ENCODE measurements at regions not wholly inside any gene's neighbourhood (a gene's known extent, or its start where the extent isn't known, plus 50 kb on each side); places are given as distances from the start of the nearest gene placed in this dataset.

DNA sequence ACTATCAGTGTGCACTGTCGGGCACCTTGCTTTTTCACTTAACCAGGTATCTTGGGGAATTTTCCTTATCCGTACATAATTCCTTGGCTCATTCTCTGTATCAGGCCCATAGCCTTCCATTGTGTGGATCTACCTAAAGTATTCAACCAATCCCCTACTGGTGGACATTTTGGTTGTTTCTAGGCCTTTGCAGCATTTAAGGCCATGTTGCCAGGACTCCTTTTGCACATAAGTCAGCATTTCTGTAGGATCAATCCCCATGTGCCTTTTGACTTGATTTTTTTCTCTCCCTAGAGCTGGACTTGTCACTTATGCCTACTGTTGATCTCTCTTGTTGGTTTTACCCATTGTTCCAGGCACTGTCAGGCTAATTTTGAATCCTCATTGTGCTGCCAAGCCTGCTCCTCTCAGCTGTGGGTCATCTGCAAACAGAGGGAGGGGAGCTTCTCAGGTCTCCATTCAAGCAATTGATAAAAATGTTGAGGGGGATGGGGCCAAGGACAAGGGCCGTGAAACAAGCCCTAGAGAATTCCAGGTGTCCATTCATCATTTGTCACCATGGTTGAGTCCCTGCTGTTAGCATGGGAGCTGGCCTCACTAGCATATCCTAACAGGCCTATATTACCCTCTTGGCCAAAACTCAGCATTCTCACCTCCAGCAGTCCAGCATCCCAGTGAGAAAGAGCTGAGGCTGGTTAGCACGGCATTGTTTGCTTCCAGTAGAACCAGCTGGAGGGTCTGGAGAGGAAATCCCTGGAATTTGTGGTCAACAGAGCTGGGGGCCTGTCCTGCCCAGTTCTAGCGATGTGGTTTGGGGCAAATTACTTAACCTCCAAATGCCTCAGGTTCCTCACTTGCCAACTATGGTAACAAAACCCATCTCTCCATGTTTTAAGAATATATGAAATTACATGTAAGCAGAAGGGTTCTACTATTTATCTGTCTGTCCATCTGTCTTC is 178.4 kb downstream of the MRPL14 start:
- ATAC-seq, result no peak

DNA sequence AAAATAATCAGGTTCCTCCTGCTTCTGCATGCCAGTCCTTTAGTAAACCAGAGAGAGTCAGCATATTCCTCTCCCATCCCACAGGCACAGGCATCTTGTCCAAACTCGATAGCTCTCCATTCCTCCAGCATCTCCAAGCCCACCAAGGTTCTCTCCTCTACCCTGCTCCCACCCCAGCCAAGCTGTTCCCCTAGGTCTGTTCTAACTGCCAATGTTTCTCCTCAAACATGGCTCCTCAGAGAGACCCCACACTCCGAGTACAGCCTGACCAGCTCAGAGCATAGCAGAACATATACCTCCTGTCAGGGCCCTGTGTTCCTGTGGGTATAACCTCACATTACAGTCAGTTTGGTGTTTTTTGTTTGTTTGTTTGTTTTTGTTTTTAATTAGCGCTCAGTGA is 177.8 kb downstream of the VEGFA start:
- ATAC-seq, result no peak

DNA sequence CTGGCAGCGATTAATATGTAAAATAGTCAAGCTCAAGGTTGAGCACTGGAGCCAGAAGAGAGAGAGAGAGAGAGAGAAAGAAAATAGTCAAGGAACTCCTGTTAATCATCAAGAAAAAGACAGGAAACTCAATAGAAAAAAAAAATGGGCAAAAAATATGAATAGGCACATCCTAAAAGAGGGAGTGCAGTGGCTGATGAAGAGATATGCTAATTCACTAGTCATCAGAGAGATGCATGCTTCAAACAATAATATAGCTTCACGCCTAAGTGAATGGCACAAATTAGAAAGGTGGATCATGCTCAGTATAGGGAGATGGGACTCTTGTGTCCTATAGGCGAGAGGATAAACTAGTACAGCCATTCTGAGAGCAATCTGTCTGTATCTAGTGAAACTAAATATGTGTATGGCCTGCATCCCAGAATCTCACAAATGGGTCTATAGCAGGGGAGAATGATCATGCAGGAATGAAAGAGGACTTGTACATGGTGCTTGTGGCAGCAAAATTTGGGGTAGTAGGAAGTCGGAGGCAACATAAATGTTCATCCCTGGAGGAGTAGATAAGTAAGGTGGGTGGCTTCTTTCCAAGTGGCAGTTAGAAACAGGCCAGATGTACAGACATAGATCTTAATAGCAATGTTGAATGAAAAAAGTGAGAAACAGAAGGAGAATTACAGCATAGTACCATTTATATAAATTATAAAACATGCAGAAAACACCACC is 176.8 kb downstream of the VEGFA start:
- ATAC-seq, result no peak

DNA sequence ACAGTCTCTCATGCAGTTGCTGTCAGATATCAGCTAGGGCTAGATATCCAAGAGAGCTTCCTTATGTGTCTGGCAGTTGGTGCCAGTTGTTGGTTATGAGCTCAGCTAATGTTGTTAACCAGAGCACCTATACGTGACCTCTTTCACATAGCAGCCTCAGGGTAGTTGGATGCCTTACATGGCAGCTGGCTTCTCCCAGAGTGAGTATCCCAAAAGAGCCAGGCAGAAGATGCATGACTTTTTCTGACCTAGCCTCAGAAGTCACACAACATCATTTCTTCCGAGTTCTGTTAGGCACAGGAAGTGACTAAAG is 175.7 kb downstream of the VEGFA start:
- no peak for ATAC-seq

DNA sequence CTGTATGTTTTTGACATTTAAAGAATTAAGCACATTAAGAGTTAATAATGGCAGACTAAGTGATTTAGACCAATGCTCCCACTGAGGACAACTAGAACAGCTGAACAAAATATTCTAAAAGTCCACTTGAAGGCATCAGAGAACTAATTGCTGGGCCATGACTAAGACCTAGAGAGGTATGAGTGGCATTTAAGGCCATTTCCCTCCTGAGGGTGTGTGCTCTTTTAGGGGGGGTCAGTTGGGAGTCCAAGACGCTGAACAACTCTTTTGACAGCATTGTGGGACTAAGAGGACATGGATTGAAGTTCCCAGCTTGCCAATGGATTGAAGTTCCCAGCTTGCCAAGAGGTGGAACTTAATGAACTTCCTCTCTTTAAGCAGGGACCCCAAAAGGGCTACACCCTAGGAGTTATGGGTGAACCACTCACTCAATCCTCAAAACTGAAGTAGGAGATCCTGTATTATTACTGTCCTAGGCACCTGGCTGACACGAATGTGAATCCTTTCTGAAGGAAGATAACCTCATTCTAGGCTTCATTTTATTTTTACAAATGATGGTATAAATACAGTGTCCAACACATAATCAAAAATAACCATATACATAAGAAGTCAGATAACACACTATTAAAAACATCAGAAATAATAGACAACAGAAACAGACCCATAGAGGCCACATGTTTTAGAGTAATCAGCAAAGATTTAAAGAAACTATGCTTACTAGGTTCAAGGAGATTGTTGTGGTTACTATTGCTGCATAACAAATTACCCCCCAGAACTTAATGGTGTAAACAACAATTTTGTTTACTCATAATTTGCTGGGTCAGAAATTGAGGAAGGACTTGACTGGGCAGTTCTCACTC is 175.1 kb downstream of the VEGFA start:
- ATAC-seq, result no peak

DNA sequence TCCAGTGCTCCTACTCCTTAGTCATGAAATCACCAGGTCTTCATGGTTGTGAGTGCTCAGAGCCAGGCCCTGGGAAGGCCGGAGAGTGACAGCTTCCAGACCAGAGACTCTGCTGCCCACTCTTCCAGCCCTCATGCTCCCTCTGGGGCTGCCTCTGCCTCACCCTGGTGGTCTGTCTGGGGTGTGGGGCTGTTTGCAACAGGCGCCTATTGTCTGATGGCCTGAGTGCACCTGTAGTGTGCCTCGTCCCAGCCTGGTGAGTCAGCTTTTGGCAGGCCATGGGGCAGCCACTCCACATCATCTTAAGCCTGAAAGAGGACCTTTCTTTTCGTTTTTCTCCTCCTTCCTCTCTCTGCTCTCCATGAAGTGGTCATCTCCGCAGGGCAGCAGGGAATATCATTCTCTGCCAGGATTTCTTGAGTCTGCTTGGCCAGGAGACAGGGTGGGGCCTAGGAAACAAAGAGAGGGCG is 173.8 kb downstream of the VEGFA start:
- no peak for ATAC-seq

DNA sequence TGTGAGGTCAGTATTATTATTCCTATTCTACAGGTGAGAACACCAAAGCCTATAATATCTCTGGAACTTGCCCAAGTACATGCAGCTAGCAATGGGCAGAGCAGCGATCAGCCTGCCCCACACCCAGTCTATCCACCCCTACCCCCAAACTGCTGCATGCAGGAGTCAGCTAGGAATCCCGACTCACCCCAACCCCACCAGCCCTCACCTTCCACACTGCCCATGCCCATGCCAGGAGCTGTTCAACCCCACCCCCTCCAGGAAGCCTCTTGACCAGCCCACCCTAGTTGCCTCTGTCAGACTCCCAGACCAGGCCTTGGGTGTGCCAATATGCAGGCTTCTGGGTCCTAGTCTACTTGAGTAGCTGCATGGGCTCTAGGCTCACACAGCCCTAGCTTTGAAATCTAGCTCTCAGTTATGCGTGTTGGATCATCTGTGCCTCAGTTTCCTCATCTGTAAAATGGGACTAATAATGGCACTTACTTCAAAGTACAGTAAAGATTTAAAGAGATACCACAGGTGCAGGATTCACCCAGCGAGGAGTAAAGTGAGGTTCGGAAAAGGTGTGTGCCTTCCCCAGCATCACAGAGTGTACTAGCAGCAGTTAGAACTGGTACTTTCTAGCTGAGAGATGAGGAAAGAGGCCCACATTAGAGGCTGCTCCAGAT is 173.2 kb downstream of the VEGFA start:
- ATAC-seq, result peak; percentile 7

DNA sequence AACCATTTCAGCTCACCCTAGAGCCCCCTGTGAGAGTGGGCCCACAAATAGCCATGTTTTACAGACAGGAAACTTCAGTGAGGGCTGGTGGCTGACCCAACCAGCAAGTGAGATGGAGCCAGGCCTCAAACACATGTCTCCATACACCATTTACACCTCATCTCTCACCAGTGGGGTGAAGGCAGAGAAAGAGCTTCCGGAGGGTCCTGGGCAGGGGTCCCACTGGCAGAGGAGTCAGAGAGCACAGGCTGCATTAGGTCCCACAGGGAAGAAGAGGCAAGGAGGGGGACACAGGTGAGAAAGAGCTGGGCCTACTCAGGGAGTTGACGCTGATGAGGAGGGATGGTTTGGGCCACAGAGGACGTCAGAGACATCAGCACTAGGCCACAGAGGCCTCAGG is 172.6 kb downstream of the VEGFA start:
- ATAC-seq, result no peak

DNA sequence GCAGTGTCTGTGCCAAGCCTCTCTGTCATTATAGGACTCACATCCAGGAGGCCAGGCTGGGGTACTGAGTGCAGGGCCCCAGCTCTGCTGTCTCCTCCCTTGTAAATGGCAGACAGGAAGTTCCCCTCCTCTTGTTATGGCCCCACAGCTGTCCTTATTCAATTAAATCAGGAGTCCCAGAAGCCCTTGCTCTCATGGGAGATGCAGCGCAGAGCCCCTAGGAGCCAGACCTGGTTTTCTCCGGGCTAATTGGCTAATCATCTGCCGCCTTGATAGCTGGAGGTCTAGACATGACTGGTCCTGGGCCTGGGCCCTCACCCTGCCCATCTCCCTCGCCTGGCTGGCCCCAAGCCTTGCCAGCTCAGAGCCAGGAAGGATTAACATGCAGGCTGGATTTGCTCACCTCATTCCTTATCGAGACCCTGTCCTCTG is 172.0 kb downstream of the VEGFA start:
- ATAC-seq, result no peak

DNA sequence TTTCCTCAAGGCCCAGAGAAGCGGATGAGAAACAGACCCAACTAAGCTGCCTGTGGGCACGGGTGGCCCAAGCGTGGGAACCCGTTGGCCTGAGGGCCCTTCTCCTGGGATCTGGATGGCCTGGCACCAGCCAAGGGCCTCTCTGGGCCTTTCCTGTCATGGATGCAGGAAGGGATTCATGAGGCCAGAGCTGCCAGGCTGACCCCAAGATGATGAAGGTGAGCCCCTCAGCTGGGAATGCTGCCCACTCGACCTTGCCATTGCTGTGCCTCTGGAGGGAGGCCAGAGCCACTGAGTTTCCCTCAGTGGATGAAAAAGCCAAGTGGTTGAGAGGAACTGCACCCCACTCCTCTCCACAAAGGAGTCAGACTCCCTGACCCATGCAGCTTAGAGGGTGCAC is 171.2 kb downstream of the VEGFA start:
- ATAC-seq, result no peak

DNA sequence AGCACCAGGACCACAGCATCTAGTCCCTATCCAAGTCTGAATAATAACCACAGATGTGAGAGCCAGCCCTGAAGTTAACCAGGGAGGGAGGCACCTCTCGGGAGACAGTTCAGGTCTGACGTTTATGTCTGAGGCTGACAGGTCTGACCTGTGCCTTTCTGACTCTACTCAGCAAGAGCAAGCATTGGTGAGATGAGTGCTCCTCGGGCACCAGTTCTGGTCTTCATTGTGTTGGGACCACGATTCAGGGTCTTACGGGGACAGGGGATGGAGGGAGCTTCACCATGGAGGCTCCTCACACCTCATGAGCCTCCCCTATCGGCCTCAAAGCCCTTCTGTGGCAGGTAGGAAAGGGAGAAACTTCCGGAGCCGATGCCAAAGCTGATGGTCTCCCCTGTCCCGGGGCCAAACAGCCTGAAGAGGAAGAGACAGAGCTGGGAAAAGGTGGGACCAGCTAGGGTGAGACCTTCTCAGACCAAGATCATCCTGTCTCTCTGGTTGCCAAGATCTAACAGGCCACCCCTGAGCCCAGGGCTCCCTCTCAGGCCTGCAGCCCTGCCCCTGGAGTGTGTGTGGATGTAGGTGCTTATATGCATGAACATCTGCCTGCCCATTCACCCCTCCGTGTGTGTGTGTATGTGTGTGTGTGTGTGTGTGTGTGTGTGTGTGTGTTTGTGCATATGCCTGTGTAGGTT is 170.5 kb downstream of the VEGFA start:
- no peak for ATAC-seq

DNA sequence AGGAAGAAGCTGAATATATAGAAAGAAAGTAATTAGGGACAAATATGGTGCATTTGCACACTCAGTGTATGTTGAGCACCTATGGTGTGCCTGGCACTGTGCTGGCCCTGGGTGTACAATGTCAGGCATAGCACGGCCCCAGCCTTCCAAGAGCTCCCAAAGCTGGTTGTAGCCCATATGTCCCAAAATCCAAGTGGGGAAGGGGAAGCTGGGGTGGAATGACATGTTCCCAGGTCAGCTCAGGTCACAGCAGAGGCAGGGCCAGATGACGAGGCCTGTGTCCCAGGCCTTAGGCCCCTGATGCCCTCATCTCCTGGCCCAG is 170.0 kb downstream of the VEGFA start:
- ATAC-seq, result no peak

DNA sequence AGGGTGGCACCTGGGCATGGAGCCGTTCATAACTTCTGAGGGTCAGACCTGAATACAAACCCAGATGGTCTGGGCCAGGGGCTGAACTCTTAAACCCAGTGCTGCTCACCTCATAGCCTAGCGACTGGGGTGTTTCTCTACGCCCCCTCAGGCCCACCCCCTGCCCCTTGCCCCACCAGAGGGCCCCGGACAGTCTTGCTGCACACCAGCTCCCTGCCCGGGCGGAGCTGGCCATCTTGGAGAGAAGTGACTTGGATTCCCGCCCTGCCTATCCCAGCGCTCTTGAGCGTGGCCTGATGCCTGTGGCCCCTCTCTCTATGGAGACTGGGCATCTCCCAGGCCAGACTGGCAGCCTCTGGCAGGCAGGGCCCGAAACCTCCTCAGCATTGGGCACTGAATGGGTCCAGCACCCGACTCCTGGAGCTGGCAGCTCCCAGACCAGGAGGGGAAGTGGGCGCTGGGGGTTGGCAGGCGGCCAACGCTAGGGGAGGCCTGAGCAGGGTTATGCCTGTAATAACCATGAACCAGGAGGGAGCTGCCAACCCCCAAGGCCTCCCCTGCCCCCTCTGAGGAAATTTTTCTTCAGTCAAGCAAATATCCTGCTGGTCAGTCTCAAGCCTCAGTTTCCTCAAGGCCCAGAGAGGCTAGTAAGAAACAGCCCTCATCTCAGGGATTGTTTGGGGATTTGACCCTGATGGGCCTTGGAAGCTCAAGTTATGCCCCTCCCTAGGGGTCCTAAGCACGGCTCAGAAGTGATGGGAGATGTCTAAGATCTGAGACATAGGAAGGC is 169.5 kb downstream of the VEGFA start:
- ATAC-seq, result no peak

DNA sequence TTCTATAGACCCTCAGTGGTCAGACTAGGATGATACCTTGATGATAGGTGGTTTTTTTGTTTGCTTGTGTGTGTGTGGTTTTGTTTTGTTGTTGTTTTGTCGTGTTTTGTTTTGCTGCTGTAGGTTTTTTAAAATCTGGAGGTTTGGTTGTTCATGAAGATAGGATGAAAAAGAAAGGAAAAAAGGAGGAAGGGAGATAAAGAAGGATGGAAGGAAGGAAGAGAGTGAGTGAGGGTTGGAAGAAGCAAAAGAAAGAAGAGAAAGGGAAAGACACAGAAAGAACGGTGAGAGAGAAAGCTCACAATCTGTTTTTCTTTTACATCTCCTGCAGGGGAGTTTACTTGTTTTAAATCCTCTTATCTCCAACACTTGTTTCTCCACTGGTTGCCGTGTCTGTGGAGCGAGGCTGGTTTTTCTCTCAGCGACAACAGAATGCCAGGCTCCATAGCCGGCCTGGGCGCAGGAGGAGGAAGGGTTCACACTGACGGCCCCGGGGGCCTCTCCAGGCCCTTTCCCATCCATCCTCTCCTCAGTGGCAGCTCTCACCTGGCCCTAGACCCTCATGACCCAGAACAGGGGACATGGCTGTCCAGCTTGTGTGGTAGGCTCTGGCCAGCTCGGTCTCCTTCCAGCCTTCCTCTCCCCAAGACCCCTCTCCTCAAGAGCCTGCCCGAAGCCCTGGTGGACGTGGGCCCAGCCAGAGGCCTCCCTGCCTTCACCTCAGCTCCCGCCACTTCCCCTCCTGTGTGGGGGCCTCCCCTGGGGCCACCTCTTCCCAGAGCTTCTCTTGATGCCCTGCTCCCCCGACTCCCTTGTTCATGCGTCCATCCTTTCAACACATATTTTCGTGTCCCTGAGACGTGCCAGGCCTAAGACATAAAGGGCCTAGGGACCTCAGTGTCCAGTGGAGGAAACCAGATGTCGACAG is 168.4 kb downstream of the VEGFA start:
- no peak for ATAC-seq

DNA sequence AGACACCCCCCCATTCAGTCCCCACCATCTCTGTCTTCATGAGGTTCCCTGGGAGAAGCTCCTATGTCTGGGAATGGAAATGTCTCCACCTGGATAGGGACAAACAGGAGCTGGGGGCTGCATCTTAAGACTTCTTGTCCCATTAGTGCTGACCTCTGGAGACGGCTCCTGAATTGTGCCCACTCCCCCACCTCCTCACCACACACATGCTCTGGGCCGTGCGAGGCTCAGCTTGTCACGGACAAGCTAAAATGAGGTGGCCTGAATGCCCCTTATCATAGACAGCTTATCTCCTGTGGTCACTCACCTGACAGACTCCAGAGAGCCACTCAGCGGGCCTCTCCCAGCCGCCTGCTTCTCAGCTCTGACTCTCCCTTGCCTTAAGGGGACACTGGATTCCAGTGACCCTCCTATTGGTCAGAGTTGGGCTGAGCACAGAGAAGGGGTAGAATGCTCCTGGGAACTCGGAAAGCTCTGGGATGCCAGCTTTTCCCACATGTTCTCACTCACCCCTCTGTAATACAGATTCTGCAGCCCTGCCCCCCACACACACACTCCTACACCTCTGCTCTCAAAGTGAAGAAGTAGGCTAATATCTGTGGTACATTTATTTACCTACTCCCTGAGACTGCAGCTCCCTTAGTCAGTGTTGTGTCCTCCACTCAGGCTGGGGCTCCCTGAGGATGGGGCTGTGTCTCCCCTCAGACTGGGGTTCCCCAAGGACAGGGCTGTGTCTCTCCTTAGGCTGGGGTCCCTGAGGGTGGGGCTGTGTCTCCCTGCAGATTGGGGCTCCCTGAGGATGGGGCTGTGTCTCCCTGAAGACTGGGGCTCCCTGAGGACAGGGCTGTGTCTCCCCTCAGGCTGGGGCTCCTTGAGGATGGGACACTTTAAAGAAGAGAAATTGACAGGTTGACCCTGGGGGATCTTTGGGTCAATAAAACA is 167.5 kb downstream of the VEGFA start:
- ATAC-seq, result no peak

DNA sequence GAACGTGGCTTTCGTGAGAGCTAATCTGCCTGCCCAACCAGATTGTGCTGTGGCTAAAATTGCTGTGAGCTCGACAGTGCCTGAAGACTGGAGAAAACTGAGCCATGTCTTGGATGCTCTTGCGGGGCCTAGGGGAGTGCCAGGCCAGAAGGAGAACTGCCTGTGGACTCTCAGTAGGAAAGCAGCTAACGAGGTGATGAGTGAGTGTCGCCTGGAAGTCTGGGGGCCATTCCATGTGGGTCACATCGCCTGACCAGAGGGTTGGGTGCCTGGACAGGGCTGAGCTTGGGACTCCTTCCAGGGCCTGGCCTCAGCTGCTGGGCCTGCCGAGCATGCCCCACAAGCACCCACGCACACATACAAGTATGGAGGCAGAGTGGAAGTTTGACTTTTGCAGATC is 166.5 kb downstream of the VEGFA start:
- no peak for ATAC-seq

DNA sequence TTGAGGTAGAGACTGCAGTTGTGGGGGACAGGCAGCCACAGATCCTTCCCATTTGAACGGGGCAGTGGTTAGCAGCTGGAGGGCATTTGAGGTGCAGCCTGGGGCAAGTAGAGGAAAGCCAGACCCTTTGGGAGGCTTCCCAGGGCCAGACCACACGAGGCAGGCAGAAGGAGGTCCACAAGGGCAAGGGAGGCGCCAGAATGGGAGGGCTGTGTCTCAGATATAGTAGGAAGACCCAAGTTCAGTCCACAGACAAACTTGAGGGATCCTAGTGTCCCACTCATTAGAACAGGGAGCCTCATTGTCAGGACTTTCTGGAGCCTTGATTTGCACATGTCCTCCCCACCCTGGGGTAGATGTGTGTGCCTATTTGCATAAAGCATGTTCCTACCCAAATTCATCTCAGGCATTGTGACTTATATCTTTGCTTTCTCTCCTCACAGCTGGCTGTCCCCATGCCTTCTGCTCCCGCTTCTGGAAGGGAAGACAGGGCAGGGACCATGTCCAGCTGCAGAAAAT is 166.0 kb downstream of the VEGFA start:
- ATAC-seq, result no peak

DNA sequence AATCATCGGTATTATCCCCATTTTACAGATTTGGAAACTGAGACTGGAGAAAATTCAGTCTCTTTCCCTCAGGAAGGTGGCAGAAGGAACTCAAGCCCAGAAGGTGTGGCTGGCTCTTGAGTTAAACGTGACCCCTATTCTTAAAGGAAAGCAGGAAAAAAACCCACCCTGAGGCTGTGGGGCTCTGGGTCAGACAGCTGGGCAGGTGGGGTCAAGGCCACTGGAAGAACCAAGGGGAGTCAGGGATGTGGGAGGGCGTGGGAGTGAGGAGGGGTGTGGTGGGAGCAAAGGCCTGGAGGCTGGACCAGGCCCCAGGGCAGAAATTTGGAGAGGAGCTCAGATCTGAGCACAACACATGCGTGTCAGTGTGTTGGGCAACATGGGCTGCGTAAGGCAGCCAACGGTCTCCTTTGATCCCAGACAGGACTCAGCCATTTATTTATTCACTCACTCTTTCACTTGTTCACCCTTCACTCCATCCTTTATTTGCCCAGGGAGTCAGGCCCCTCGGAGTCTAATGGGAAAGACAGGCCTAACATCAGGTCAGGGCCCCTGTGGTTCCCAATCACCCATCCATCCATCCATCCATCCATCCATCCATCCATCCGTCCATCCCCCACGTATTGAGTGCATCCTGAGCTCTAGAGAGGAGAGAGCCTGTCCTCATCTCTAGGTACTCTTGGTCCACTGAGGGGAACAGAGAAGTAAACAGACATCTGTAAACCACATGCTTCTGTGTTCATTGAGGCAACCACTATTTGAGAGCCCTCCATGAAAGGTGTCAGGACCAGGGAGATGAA is 165.0 kb downstream of the VEGFA start:
- ATAC-seq, result no peak

Measured in esophagus mucosa (tissue), 1 donor.